Neural cell (in vitro differentiated cells): ENCODE measurements at regions not wholly inside any gene's neighbourhood (a gene's known extent, or its start where the extent isn't known, plus 50 kb on each side); places are given as distances from the start of the nearest gene placed in this dataset.

ENCODE experiments used
- RAD21 ChIP-seq: fragments of 450-650 bp; conservative IDR thresholded peaks from 2 replicates; pipeline ENCODE4 v1.6.1; 2014; ENCODE audit warnings: antibody characterized with exemption, mild to moderate bottlenecking, moderate library complexity
- TAF1 ChIP-seq: IDR thresholded peaks from 2 replicates; pipeline ENCODE4 v1.6.1; 2012; ENCODE audit warnings: low read depth
- TF ChIP-seq, protein P1 (sequence below): IDR thresholded peaks from 2 replicates; pipeline ENCODE4 v1.6.1; 2012; ENCODE audit warnings: borderline replicate concordance

DNA sequence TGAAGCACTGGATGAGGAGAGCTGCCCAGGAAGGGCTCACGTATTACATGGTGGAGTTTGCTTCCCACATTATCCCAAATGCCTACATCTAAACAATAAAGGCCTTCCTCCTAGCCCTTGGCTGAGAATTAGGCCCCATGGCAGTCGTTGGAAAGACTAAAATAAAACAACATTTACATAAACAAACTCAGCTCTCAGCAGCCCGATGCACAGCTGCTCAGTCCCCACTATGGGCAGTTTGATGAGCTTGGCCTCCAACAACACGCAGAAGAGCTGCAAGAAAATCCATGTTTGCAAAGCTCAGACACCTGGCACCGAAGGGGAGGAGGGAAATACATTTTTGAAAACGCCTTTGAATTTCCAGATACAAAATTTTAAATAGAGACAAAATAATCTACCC is 352.4 kb downstream of the EIPR1 start:
- TF ChIP-seq RAD21, result no peak
- TF ChIP-seq, protein P1, sequence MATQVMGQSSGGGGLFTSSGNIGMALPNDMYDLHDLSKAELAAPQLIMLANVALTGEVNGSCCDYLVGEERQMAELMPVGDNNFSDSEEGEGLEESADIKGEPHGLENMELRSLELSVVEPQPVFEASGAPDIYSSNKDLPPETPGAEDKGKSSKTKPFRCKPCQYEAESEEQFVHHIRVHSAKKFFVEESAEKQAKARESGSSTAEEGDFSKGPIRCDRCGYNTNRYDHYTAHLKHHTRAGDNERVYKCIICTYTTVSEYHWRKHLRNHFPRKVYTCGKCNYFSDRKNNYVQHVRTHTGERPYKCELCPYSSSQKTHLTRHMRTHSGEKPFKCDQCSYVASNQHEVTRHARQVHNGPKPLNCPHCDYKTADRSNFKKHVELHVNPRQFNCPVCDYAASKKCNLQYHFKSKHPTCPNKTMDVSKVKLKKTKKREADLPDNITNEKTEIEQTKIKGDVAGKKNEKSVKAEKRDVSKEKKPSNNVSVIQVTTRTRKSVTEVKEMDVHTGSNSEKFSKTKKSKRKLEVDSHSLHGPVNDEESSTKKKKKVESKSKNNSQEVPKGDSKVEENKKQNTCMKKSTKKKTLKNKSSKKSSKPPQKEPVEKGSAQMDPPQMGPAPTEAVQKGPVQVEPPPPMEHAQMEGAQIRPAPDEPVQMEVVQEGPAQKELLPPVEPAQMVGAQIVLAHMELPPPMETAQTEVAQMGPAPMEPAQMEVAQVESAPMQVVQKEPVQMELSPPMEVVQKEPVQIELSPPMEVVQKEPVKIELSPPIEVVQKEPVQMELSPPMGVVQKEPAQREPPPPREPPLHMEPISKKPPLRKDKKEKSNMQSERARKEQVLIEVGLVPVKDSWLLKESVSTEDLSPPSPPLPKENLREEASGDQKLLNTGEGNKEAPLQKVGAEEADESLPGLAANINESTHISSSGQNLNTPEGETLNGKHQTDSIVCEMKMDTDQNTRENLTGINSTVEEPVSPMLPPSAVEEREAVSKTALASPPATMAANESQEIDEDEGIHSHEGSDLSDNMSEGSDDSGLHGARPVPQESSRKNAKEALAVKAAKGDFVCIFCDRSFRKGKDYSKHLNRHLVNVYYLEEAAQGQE, result no peak
- no peak for TF ChIP-seq TAF1
